Osteocyte (in vitro differentiated cells): ENCODE measurements at regions not wholly inside any gene's neighbourhood (a gene's known extent, or its start where the extent isn't known, plus 50 kb on each side); places are given as distances from the start of the nearest gene placed in this dataset.

Experiments used
- DNase-seq: peaks from one replicate; pipeline ENCODE4 v3.0.0; 2021; ENCODE audit warnings: mixed read lengths; ENCODE audit not compliant: unreplicated experiment; ENCODE audit errors: extremely low spot score
- H3K27ac Mint-ChIP-seq: one replicate; pipeline ENCODE4 v1.8.0; 2021; ENCODE audit warnings: mild to moderate bottlenecking, mixed read lengths; ENCODE audit not compliant: unreplicated experiment
- H3K27me3 Mint-ChIP-seq: one replicate; pipeline ENCODE4 v1.8.0; 2021; ENCODE audit warnings: mixed read lengths; ENCODE audit not compliant: unreplicated experiment
- H3K36me3 Mint-ChIP-seq: one replicate; pipeline ENCODE4 v1.8.0; 2021; ENCODE audit warnings: mixed read lengths; ENCODE audit not compliant: unreplicated experiment
- H3K4me1 Mint-ChIP-seq: one replicate; pipeline ENCODE4 v1.8.0; 2021; ENCODE audit warnings: mixed read lengths; ENCODE audit not compliant: unreplicated experiment
- H3K4me3 Mint-ChIP-seq: one replicate; pipeline ENCODE4 v1.8.0; 2021; ENCODE audit warnings: mild to moderate bottlenecking, moderate library complexity, mixed read lengths; ENCODE audit not compliant: unreplicated experiment
- H3K9me3 Mint-ChIP-seq: one replicate; pipeline ENCODE4 v1.8.0; 2021; ENCODE audit warnings: mixed read lengths; ENCODE audit not compliant: unreplicated experiment
- CTCF ChIP-seq: fragments of 200-600 bp; sonication (generic); IDR thresholded peaks from 2 replicates; pipeline ENCODE4 v1.5.0; 2021; ENCODE audit warnings: antibody characterized with exemption, mild to moderate bottlenecking, moderate library complexity

DNA sequence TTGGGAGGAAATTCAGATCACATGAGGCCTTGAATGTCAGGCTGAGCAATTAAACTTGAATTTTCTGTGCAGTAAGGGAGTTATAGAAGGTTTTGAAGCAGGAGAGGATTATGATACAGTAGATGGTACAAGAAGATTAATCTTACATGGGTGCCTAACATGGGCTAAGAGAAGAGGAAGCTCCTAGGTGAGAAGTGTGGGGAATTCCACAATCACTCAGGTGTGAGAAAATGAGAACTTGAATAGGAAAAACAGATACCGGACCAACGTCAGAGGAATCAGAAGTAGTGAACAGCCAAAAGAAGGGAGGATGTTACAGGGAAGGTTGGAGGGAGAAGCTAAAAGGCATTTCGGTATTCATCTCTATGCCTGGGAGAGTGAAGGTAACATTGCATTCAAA, 250.7 kb upstream of the SLC35B3 start:
- Mint-ChIP-seq H3K4me1 (no peaks in the 10 kb centered on the region), H3K9me3 (no peaks in the 10 kb centered on the region), H3K27ac (no peak overlapping the region), H3K36me3 (no peaks in the 10 kb centered on the region), H3K27me3 (peaks cover 9% of the 10 kb centered on the region), H3K4me3 (no peak overlapping the region)
- no peak for TF ChIP-seq CTCF
- DNase-seq, result no peak

DNA sequence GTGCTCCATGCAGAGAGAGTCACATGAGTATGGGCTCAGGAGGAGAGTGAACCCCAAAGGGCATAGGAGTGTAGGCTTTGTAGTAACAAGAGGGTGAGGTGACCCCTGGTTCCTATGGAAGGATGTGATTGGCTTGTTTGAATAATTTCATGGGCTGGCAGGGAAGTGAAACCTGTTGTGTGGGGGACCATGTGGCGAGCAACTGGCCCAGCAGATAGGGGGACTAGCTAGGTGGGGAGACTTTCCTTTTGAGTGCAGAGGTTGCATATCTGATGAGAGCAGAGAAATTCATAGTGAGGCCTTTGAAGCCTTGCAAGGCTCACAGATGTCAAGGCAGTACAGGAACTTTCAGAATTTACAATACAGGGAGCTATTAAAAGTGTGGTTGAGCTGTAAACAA, 247.9 kb upstream of the SLC35B3 start:
- Mint-ChIP-seq H3K9me3 (no peaks in the 10 kb centered on the region), H3K36me3 (no peaks in the 10 kb centered on the region), H3K27me3 (peaks cover 2% of the 10 kb centered on the region), H3K27ac (no peak overlapping the region), H3K4me1 (no peaks in the 10 kb centered on the region), H3K4me3 (no peak overlapping the region)
- DNase-seq, result no peak
- no peak for TF ChIP-seq CTCF

- Mint-ChIP-seq H3K4me3 (no peak overlapping the region), H3K27me3 (no peaks in the 10 kb centered on the region)
Observed at GRCh38 chr6:8679823-8680222, 244.5 kb upstream of the SLC35B3 start.

DNA sequence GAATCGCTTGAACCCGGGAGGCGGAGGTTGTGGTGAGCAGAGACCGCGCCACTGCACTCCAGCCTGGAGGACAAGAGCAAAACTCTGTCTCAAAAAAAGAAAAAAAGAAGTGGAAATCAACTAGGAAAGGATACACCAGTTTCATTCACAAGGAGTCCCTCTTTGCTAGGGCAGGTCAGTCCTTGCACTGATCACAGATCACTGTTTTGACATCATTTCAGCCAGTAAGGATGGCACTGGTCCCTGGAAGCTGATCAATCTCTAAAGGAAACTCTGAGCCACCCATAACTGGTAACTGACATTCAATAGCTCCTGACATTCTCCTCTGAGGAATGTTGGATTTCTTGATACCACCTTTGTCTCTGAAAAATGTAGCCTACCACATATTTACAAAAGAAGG, 243.1 kb upstream of the SLC35B3 start:
- Mint-ChIP-seq H3K27me3 (no peaks in the 10 kb centered on the region), H3K4me3 (no peak overlapping the region), H3K9me3 (no peaks in the 10 kb centered on the region), H3K27ac (no peak overlapping the region), H3K36me3 (no peaks in the 10 kb centered on the region), H3K4me1 (no peaks in the 10 kb centered on the region)
- no peak for TF ChIP-seq CTCF
- DNase-seq, result no peak

More at GRCh38 chr6:8679823-8680222, 244.5 kb upstream of the SLC35B3 start:
- H3K27ac Mint-ChIP-seq, result no peak overlapping the region
- no peak for DNase-seq
- no peaks in the 10 kb centered on the region for H3K9me3 Mint-ChIP-seq
- no peaks in the 10 kb centered on the region for H3K4me1 Mint-ChIP-seq
- TF ChIP-seq CTCF, result no peak
- no peaks in the 10 kb centered on the region for H3K36me3 Mint-ChIP-seq

DNA sequence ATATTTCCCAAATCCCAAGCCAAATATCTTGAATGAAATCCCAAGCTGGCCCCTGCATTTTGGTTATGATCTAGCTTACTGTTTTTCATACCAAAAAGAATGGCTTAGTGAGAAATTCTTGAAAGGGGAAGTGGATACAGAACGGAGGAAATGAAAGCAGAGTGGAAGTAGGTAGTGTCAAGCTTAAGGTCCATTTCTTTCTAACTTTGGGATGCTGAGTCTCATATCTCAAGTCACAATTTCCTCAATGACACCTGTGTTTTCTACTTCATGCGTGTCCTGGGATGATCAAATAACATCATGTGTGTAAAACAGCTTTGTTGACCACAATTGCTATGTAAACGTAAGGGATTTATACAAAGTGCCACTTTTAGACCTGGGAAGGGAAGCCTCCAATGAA, 238.8 kb upstream of the SLC35B3 start:
- no peak for DNase-seq
- no peak for TF ChIP-seq CTCF
- H3K9me3 Mint-ChIP-seq, result no peaks in the 10 kb centered on the region
- H3K4me1 Mint-ChIP-seq, result no peaks in the 10 kb centered on the region
- H3K4me3 Mint-ChIP-seq, result no peak overlapping the region
- H3K27me3 Mint-ChIP-seq, result no peaks in the 10 kb centered on the region
- H3K36me3 Mint-ChIP-seq, result no peaks in the 10 kb centered on the region
- no peak overlapping the region for H3K27ac Mint-ChIP-seq
